ENCODE measurements at regions not wholly inside any gene's neighbourhood (a gene's known extent, or its start where the extent isn't known, plus 50 kb on each side); places are given as distances from the start of the nearest gene placed in this dataset.

DNA sequence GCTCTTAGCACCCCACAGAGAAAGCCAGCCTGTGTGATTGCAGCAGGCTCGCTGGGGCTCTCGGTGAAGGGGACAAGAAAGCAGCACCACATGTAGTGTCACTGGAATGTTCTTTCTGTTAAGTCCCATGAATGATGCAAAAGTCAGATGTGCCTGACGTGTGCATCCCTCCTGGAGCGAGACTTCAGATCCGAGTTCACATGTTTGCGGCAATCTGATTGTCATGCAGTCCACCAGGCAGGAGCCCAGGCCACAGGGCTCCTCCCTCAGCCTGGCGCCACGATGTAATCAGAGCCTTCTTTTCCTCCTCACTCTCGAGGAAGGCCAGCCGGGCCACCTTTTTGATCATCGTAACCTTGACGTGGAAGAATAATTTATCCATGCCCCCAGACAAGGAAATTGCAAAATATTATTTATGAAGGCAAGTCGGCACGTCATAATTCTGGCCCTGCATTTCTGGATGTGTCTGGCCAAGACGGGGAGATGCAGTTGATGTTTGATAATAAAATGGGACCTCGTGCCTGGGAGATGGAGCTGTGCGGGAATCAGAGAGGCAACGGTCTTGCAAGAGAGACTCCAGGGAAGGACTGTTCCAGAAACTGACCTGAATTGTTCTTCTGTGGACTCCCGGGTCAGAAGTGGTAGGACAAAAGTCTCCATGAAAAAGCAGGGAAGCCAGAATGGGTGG lies 214.6 kb downstream of the PHETA1 start (continued):
- TF ChIP-seq SIRT6 (IDR thresholded peaks at IDR 0.05; ENCODE audit: low read length) (no peak), SP1 (IDR thresholded peaks at IDR 0.05; ENCODE audit: low read depth, low read length) (0 out of 2 replicates have a peak, but pooled peaks have one; percentile 6), YY1 (IDR thresholded peaks at IDR 0.05; ENCODE audit: low read depth, low read length) (0 out of 2 replicates have a peak, but pooled peaks have one; percentile 24), SIN3A (conservative IDR thresholded peaks at IDR 0.05 in 1 of 2, IDR thresholded peaks at IDR 0.05 in 1 of 2; ENCODE audit: low read depth in 1 of 2, low read length in 2 of 2) (0 out of 4 replicates have a peak, but pooled peaks of 1 of the 2 experiments have one; percentile 24)
